SK-N-DZ (cell line): ENCODE measurements at regions not wholly inside any gene's neighbourhood (a gene's known extent, or its start where the extent isn't known, plus 50 kb on each side); places are given as distances from the start of the nearest gene placed in this dataset.
"Not testable (repeated sequence)": the region's sequence is repeated elsewhere in the genome, so short reads cannot be mapped to it uniquely, and the experiment has no call there.

Experiments
- DNase-seq: peaks from one replicate; pipeline ENCODE4 v3.0.0-alpha.2; 2015; ENCODE audit warnings: low spot score

DNA sequence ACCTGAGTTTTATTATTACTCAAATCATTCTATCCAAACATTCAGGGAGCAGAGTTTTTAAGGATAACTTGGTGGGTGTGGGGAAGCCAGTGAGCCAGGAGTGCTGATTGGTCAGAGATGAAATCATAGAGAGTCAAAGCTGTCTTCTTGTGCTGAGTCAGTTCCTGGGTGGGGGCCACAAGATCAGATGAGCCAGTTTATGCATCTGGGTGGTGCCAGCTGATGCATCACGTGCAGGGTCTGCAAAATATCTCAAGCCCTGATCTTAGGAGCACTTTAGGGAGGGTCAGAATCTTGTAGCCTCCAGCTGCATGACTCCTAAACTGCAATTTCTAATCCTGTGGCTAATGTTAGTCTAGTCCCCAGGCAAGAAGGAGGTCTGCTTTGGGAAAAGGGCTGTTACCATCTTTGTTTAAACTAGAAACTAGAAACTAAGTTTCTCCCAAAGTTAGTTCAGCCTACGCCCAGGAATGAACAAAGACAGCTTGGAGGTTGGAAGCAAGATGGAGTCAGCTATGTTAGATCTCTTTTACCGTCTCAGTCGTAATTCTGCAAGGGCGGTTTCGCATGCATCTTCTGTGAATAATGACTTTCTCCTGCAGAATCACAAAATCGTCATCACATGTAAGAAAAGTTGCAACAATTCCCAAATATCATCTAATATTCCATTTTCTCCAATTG lies 97.5 kb downstream of the ZNF664 start:
- not testable (repeated sequence) for DNase-seq

DNA sequence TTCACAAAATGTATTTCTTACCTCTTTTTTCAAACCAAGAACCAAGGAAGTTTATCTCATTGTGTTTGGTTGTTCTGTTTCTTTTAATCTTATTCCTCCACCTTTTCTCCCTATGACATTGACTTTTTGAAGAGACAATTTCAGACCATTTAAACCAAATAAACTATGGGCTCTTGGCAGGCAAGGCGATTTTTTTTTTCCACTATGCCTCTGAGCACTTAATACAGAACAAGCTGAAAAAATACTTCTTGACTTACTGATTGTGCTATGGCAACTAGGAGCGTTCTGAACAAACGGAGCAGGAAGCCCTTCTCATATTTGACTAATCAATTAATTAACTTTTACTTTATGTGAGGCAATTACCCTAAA lies 98.0 kb downstream of the ZNF664 start:
- DNase-seq: no peak

DNA sequence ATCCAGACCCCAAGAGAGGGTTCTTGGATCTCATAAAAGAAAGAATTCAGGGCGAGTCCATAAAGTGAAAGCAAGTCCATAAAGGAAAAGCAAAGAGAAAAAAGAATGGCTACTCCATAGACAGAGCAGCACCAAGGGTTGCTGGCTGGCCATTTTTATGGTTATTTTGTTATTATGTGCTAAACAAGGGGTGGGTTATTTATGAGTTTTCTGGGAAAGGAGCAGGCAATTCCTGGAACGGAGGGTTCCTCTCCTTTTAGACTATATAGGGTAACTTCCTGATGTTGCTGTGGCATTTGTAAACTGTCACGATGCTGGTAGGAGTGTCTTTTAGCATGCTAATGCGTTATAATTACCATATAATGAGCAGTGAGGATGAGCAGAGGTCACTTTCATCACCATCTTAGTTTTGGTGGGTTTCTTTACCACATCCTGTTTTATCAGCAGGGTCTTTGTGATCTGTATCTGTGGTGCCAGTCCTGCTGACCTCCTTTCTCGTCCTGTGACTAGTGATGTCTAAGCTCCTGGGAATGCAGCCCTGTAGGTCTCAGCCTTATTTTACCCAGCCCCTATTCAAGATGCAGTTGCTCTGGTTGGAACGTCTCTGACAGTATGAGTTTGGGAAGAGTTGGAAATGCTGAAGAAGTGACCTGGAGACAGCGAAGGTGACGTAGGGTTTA lies 100.5 kb downstream of the ZNF664 start:
- no peak for DNase-seq

DNA sequence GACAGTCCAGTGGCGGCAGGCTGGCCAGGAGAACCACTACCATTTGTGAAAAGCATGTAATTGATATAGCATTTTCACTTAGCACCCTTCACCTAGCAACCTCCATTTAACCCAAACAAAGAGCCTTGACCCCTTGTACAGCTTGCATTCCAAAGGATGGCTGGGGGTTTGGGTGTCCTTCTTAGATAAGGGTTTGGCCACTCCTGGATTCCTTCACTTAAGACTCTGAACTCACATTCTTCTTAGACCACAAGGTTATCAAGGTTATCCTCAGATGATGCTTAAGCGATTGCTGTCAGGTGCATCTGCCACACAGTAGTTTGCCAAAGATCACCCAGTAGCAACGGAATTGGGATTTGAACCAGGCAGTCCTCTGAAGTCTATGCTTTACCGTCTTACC lies 102.8 kb downstream of the ZNF664 start:
- no peak for DNase-seq

DNA sequence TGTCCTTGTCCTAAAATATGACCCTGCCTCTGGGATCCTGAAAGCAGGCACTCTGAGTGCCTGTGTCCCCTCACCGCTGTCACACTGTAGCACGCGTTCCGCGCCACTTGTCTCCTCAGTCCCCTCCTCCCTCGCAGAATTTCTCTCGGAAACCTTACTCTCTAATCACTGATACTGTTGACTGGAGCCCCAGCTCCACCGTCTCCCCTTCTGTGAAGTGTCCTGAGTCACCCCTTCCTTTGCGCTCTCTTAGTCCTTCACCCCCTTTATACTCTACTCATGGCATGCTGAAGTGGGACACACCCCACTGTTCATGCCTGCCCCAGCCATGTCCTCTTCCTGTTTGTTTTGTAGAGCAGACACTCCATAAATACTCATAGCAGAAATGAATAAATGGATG lies 104.7 kb downstream of the ZNF664 start:
- no peak for DNase-seq

DNA sequence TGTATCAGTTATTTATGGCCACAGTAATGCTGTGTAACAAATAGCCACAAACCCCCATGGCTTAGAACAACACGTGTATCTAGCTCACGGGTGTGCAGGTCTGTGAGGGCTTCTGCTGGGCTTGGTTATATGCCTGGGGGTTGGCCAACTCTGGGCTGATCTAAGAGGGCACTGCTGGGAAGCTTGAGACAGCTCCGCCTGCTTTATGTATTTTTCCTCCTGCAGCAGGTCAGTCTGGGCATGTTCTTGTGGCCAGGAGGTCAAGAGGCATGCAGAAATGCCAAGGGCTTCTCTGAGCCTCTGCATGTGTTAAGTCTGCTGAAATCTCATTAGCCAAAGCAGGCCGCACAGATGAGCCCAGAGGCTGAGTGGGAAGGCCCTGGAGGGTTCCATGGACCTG lies 105.8 kb downstream of the ZNF664 start:
- DNase-seq: no peak

DNA sequence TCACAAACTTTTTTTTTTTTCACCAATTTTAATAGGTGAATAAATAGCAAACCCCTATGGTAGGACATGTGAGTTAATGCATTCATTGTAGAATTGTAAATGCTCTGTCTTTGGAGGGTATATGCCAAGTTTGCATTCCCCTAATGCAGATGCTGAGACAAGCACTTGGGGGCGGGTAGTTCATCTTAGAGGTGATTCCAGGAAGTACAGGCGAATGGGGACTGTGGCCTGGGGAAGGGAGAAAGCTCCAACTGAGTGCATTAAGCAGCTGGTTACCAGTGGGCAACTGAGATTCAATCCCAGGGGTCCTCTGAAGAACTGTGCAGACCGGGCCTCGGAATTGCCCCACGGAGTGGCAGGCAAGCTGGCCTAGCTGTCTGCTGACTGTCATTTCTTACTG lies 107.6 kb downstream of the ZNF664 start:
- DNase-seq: no peak

DNA sequence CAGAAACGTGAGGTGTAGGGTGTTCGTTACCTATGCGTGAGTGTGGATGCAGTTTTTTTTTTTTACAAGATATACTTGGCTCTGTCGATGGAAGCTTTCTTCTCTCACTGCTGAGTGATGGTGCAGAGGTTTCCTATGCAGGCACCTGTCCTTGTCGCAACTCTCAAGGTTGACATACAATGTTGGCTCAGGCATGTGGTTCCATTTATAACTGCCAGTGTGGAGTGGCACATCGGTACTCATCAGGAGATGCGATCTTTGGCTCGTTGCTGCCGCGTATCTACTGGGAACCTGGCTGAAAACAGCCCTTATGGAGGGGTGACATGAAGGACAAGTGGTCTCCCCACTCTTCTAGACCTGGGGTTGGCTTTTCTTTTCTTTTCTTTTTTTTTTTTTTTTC lies 109.0 kb downstream of the ZNF664 start:
- no peak for DNase-seq

DNA sequence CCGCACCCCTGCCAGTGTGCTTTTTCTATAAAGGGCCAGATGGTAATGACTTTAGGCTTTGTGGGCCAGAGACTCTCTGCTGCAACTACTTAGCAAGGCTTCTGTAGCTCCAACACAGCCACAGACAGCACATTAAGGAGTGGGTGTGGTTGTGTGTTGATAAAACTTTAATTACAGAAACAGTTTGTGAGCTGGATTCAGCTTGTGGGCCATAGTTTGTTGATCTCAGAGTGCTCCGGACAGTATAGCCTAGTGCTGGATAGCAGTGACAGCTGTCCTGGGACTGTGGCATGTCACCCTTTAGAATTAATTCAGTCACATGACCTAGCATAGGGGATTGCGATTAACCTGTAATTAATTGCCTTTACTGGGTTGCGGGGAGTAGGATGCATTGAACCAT lies 109.7 kb downstream of the ZNF664 start:
- DNase-seq: no peak

DNA sequence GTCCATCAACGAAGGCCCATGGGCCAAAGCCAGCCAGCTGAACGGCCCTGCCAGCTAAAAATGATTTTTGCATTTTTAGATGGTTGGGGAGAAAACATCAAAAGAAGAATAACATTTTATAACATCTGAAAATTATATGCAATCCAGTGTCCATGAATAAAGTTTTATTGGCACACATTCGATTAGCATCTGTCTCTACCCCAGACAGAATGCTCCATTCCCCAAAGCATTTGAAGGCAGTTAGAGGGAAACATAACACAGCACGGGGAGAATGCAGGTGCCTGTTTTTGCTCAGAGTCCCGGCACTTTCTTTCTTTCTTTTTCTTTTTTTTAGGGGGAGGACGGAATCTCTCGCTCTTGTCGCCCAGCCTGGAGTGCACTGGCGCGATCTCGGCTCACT lies 110.7 kb downstream of the ZNF664 start:
- no peak for DNase-seq

DNA sequence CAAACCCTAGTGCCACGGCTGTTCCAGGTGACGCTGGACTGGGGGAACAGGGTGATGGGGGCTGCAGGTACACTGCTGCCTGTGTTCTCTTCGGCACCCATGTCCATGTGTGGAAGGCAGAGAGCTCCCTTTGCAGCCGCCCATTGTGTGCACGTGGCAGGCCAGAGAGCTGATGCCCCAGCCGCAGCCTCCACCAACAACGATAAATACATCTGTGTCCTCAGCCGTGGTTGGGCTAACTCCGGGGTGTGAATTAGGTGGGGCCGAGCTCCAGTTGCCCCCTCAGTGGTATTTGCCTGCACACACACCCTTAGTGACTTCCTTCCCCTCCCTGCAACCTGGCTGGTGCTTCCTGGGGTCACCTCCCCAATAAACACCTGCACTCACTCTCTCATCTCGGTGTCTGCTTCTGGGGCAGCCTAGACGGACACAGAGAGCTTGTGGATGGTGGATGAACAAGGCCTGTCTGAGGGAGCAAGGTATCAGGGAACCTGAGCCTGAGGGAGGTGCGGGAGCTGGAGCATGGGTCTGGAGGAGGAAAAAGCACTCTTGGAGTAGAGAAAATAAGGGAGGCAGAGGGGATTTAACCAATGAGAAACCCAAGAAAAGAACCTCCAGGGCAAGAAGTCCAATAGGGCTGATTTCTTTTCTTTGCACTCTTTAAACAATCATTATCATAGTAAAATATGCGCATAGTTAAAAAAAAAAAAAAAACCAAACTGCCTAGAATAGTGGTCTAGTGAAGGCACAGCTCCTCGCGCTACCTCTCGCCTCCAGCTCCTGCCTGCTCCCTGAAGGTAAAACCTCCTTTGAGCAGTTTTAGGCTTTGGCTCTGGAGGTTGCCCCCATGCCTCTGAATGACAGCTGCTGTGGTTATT lies 112.6 kb downstream of the ZNF664 start:
- no peak for DNase-seq

DNA sequence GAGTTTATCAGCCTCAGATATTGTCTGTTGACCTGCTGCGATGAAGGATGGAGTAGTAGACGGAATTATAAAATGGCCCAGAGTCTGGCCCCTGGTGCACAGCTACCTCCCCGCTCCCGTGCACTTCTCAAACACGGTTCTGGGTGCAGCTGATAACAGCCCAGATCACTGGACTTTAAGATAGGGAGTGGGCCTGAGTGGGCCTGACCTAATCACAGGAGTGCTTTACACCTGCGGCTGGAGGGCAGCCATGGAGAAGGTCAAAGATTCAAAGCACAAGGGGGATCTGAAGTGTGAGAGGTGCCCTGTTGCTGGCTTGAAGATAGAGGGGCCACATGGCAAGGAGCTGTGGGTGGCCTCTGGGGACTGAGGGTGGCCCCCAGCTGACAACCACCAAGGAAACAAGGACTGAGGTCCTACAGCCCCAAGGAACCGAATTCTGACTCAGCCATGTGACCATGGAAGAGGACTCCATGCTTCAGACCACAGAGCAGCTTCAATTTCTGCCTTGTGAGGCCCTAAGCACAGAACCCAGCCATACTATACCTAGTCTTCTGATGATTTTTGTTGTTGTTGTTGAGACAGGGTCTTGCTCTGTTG lies 113.4 kb downstream of the ZNF664 start:
- DNase-seq: no peak

DNA sequence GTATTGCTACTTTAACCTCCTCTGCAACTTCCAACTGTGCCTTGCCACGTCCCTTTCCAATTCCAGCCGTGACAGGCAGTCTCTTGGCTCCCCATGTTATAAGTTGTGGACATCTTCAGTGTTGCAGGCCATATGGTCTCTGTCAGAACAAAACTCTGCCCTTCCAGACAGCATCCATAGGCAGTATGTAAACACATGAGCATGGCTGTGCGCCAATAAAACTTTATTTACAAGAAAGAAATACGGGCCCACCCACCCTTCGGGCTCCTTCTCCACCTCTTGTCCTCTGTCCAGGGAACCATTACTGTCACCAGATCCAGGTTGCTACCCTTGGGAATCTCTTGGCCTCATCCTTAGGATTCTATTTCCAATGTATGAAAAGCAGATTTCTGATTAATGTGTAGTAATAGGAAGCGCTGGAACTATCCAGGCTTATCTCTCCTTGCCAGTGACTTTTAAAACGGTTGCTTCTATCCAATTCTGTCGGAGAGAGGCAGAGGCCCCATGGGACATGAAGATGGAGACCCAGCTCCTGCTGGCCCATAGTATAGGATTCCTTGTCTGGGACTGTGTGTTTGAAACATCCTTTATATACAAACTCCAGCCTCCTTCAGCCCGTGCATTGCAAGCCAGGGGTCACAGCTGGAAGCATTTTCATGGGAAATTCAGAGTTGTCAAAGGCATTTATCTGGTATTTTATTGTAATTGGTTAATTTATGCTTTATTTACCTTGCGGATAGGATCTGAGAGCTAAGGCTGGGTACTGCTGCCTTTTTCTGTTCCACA lies 114.4 kb downstream of the ZNF664 start:
- DNase-seq: peak; percentile 57

DNA sequence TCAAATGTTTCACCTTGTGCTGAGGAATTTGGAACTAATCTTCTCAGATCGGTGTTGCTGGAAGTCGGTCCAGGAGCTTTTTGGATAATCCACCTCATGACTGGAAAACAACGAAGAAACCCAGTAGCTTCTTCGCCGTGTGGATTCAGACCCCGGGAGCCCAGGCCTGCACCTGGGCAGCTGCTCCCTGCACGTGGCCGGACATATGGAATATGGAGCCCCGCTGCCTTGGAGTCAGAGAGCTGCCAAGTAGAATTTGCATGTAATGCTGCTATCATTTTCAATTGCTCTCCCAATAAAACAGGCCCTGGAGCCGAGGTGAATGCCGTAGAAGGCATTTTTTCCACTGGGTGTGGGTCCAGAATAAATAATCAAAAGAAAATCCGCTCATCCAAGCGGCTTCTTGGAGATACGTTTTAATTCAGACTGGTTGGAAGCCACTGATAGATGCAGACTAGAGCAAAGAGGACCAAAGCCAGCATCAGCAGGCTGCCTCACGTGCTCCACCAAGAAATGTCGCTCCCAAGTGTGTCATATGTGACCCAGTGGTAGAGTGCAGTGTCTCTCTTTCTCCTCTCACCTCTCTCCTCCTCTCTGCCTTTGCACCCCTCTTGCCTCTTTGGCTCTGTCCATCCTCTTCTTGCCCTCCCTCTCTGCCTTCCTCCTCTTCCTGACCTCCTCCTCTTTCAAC lies 115.3 kb downstream of the ZNF664 start:
- no peak for DNase-seq

DNA sequence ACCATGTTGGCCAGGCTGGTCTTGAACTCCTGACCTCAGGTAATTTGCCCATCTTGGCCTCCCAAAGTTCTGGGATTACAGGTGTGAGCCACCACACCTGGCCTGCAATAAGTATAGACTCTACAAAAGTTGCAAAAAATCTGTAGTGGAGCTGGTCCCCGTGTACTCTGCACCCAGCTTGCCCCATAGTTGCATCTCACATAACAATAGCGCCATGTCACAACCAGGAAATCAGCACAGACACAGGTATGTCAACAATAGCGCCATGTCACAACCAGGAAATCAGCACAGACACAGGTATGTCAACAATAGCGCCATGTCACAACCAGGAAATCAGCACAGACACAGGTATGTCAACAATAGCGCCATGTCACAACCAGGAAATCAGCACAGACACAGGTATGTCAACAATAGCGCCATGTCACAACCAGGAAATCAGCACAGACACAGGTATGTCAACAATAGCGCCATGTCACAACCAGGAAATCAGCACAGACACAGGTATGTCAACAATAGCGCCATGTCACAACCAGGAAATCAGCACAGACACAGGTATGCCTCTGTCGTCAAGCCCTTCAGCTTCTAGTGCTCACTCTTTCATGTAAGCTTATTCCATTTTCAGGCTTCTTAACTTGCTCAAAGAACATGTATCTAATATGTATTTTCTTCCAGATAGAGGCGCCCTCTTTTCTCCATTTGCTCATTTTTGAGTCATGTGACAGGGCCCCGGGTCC lies 116.3 kb downstream of the ZNF664 start:
- not testable (repeated sequence) for DNase-seq

DNA sequence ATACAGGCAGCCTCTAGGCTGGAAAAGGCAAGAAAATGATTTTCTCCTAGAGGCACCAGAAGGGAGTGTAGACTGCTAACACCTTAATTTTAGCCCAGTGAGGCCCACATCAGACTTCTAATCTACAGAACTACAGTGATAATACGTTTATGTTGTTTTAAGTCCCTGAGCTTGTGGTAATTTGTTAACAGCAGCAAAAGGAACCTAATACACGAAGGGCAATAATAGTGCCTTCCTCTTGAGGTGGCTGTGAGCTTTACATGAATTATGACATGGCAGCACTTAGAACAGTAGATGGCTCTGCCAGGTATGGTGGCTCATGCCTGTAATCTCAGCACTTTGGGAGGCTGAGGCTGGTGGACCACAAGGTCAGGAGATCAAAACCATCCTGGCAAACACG lies 118.8 kb downstream of the ZNF664 start:
- no peak for DNase-seq

DNA sequence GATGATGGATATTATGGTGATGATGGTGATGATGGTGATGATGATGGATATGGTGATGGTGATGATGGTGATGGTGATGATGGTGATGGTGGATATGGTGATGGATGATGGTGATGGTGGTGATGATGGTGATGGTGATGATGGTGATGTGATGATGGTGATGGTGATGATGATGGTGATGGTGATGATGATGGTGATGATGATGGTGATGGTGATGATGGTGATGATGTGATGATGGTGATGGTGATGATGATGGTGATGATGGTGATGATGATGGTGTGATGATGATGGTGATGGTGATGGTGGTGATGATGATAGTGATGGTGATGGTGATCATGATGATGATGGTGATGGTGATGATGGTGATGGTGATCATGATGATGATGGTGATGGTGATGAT lies 119.5 kb downstream of the ZNF664 start:
- not testable (repeated sequence) for DNase-seq

DNA sequence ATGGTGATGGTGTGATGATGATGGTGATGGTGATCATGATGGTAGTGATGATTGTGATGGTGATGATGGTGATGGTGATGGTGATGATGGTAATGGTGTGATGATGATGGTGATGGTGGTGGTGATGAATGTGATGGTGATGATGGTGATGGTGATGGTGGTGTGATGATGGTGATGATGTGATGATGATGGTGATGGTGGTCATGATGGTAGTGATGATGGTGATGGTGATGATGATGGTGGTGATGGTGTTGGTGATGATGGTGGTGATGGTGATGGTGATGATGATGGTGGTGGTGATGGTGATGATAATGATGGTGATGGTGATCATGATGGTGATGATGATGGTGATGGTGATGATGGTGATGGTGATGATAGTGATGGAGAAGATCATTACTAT lies 120.3 kb downstream of the ZNF664 start:
- DNase-seq: no peak

DNA sequence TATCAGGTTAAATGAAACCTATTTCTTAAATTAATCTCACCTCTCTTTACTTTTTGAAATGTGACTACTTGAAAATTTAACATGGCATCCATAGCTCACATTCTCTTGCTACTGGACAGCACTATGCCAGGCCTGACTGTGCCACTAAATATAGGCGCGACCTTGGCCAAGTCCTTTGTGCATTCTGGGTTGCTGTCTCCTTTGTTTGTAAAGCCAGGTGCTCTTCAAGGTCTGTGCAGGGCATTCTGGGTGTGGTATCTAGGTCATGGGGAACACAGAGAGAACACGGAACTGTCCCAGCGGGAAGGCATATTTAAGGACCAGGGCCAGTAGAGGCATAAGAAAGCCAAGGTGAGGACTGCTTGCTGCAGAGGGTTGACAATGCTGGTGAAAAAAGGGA lies 121.2 kb downstream of the ZNF664 start:
- DNase-seq: no peak

DNA sequence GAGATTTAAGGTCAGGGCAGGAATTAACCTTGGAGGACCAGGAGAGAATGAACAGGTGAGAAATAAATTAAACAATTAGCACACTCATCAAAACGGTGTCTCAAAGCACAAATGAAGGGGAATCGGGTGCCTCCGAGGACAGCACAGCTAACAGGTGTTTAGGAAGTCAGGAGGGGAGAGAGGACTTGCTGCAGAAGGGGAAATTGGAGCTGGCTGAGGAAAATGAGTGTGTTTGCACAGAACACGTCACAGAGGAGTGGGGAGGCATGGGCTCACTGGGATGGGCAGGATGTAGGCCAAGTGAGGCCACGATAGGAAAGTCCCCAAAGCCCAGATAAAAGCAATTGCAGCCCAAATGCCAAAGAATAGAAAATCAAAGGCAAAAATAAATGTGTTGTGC lies 121.7 kb downstream of the ZNF664 start:
- no peak for DNase-seq
